SK-N-SH treated with all-trans-retinoic acid at 6 μM for 48 hours (cell line): ENCODE measurements at regions not wholly inside any gene's neighbourhood (a gene's known extent, or its start where the extent isn't known, plus 50 kb on each side); places are given as distances from the start of the nearest gene placed in this dataset.

Source experiments
- ATAC-seq: fragments of 200-7000 bp; cut with Tn5 transposase; 3 replicates; pipeline ENCODE4 v1.9.1; 2020; ENCODE audit warnings: mild to moderate bottlenecking, moderate library complexity
- BACH2 ChIP-seq: fragments of 250-450 bp; sonication (Bioruptor Pico); IDR thresholded peaks from 2 replicates; pipeline ENCODE4 v1.9.0; 2021; ENCODE audit warnings: mild to moderate bottlenecking, borderline replicate concordance
- CREB5 ChIP-seq: fragments of 250-450 bp; sonication (Bioruptor Pico); IDR thresholded peaks from 2 replicates; pipeline ENCODE4 v1.5.1; 2020; ENCODE audit warnings: low read depth, mild to moderate bottlenecking, moderate library complexity
- CSDC2 ChIP-seq: fragments of 250-450 bp; sonication (Bioruptor Pico); IDR thresholded peaks from 2 replicates; pipeline ENCODE4 v1.5.0; 2020; ENCODE audit warnings: mild to moderate bottlenecking, moderate library complexity
- CSRNP3 ChIP-seq: fragments of 250-450 bp; sonication (Bioruptor Pico); IDR thresholded peaks from 2 replicates; pipeline ENCODE4 v1.5.1; 2021; ENCODE audit warnings: mild to moderate bottlenecking, moderate library complexity
- ESRRG ChIP-seq: fragments of 250-450 bp; sonication (Bioruptor Pico); IDR thresholded peaks from 2 replicates; pipeline ENCODE4 v1.6.1; 2021; ENCODE audit warnings: mild to moderate bottlenecking
- GLIS3 ChIP-seq: fragments of 250-450 bp; sonication (Bioruptor Pico); IDR thresholded peaks from 2 replicates; pipeline ENCODE4 v1.5.0; 2020; ENCODE audit warnings: mild to moderate bottlenecking, moderate library complexity
- ISL1 ChIP-seq: fragments of 250-450 bp; sonication (Bioruptor Pico); IDR thresholded peaks from 2 replicates; pipeline ENCODE4 v2.1.2; 2022; ENCODE audit warnings: mild to moderate bottlenecking, moderate library complexity
- OSR1 ChIP-seq: fragments of 250-450 bp; sonication (Bioruptor Pico); IDR thresholded peaks from 2 replicates; pipeline ENCODE4 v1.8.0; 2022; ENCODE audit warnings: moderate library complexity, mild to moderate bottlenecking, inconsistent platforms
- PATZ1 ChIP-seq: fragments of 250-450 bp; sonication (Bioruptor Pico); IDR thresholded peaks from 2 replicates; pipeline ENCODE4 v1.8.0; 2020; ENCODE audit warnings: mild to moderate bottlenecking, moderate library complexity, borderline replicate concordance
- POU6F1 ChIP-seq: fragments of 250-450 bp; sonication (Bioruptor Pico); IDR thresholded peaks from 2 replicates; pipeline ENCODE4 v1.8.0; 2021; ENCODE audit warnings: low read depth, mild to moderate bottlenecking, moderate library complexity, borderline replicate concordance
- PPARA ChIP-seq: fragments of 250-450 bp; sonication (Bioruptor Pico); IDR thresholded peaks from 2 replicates; pipeline ENCODE4 v1.5.0; 2020; ENCODE audit warnings: mild to moderate bottlenecking, borderline replicate concordance
- RARB ChIP-seq: fragments of 250-450 bp; sonication (Bioruptor Pico); IDR thresholded peaks from 2 replicates; pipeline ENCODE4 v1.8.0; 2021; ENCODE audit warnings: mild to moderate bottlenecking, moderate library complexity
- SNAI2 ChIP-seq: fragments of 250-450 bp; sonication (Bioruptor Pico); IDR thresholded peaks from 2 replicates; pipeline ENCODE4 v1.5.0; 2020; ENCODE audit warnings: mild to moderate bottlenecking, moderate library complexity
- TCF4 ChIP-seq: fragments of 250-450 bp; sonication (Bioruptor Pico); IDR thresholded peaks from 2 replicates; pipeline ENCODE4 v1.8.0; 2021; ENCODE audit warnings: mild to moderate bottlenecking, moderate library complexity, borderline replicate concordance
- TOX ChIP-seq: fragments of 250-450 bp; sonication (Bioruptor Pico); IDR thresholded peaks from 2 replicates; pipeline ENCODE4 v1.8.0; 2021; ENCODE audit warnings: mild to moderate bottlenecking, moderate library complexity, borderline replicate concordance
- TSHZ2 ChIP-seq: fragments of 250-450 bp; sonication (Bioruptor Pico); IDR thresholded peaks from 2 replicates; pipeline ENCODE4 v1.5.0; 2020; ENCODE audit warnings: mild to moderate bottlenecking, moderate library complexity
- ZC3H10 ChIP-seq: fragments of 250-450 bp; sonication (Bioruptor Pico); IDR thresholded peaks from 2 replicates; pipeline ENCODE4 v1.5.1; 2021; ENCODE audit warnings: mild to moderate bottlenecking, moderate library complexity
- ZFP3 ChIP-seq: fragments of 250-450 bp; sonication (Bioruptor Pico); IDR thresholded peaks from 2 replicates; pipeline ENCODE4 v1.5.0; 2020; ENCODE audit warnings: mild to moderate bottlenecking, moderate library complexity
- ZFP30 ChIP-seq: fragments of 450-650 bp; formaldehyde crosslinking; IDR thresholded peaks from 2 replicates; pipeline ENCODE4 v1.5.0; 2022; ENCODE audit warnings: mild to moderate bottlenecking, moderate library complexity
- ZNF565 ChIP-seq: fragments of 450-650 bp; formaldehyde crosslinking; conservative IDR thresholded peaks from 2 replicates; pipeline ENCODE4 v1.5.0; 2020; ENCODE audit warnings: low read depth, mild to moderate bottlenecking, moderate library complexity
- ZNF70 ChIP-seq: fragments of 450-650 bp; formaldehyde crosslinking; IDR thresholded peaks from 2 replicates; pipeline ENCODE4 v1.5.0; 2020; ENCODE audit warnings: mild to moderate bottlenecking, moderate library complexity

GRCh38 chr10:100684688-100685235 is 60.6 kb upstream of the PAX2 start:
- ATAC-seq: no peak
- TF ChIP-seq CSRNP3 (CRISPR knock-in tag) (no peak), ISL1 (CRISPR knock-in tag) (no peak), TSHZ2 (CRISPR knock-in tag) (no peak), BACH2 (CRISPR knock-in tag) (no peak), TCF4 (CRISPR knock-in tag) (no peak), RARB (CRISPR knock-in tag) (no peak), CREB5 (no peak), OSR1 (CRISPR knock-in tag) (no peak), CSDC2 (CRISPR knock-in tag) (no peak), ESRRG (CRISPR knock-in tag) (no peak), ZC3H10 (CRISPR knock-in tag) (no peak), ZNF70 (CRISPR knock-in tag) (no peak), POU6F1 (no peak), SNAI2 (no peak), ZFP30 (no peak), ZNF565 (CRISPR knock-in tag) (no peak), PATZ1 (CRISPR knock-in tag) (no peak), ZFP3 (CRISPR knock-in tag) (no peak)

- ATAC-seq: no peak
- TF ChIP-seq GLIS3 (CRISPR knock-in tag): no peak
- TF ChIP-seq CSDC2 (CRISPR knock-in tag): no peak
- TF ChIP-seq PPARA (CRISPR knock-in tag): no peak
- TF ChIP-seq ZFP3 (CRISPR knock-in tag): no peak
- TF ChIP-seq CREB5: no peak
- TF ChIP-seq TCF4 (CRISPR knock-in tag): no peak
- TF ChIP-seq ZNF565 (CRISPR knock-in tag): no peak
- TF ChIP-seq ESRRG (CRISPR knock-in tag): no peak
- TF ChIP-seq TOX (CRISPR knock-in tag): no peak
- no peak for TF ChIP-seq ISL1 (CRISPR knock-in tag)
- no peak for TF ChIP-seq TSHZ2 (CRISPR knock-in tag)
- no peak for TF ChIP-seq RARB (CRISPR knock-in tag)
Observed at GRCh38 chr10:100685331-100685730, 60.1 kb upstream of the PAX2 start.
